Osteoblast (primary cell): ENCODE measurements at regions not wholly inside any gene's neighbourhood (a gene's known extent, or its start where the extent isn't known, plus 50 kb on each side); places are given as distances from the start of the nearest gene placed in this dataset.
A peak's percentile ranks its signal among the peaks of the same experiment; 100 is the strongest.

Source experiments
- DNase-seq: peaks from one replicate; pipeline ENCODE4 v3.0.0; 2011; ENCODE audit warnings: low spot score, mixed read lengths; ENCODE audit not compliant: insufficient read length; ENCODE audit errors: missing footprints
- H2AFZ ChIP-seq: 2 replicates; pipeline ENCODE4 v1.6.0; 2011; ENCODE audit warnings: mild to moderate bottlenecking, low read length
- H3K27ac ChIP-seq: 2 replicates; pipeline ENCODE4 v1.5.1; 2011; ENCODE audit warnings: mild to moderate bottlenecking, low read depth, low read length, moderate library complexity
- H3K27me3 ChIP-seq: 2 replicates; pipeline ENCODE4 v1.6.0; 2012; ENCODE audit warnings: mild to moderate bottlenecking, control low read depth, inconsistent platforms, low read length, moderate library complexity; ENCODE audit not compliant: insufficient read depth
- H3K36me3 ChIP-seq: 2 replicates; pipeline ENCODE4 v1.5.1; 2011; ENCODE audit warnings: mild to moderate bottlenecking, low read length, control low read depth, moderate library complexity; ENCODE audit not compliant: insufficient read depth
- H3K4me1 ChIP-seq: 2 replicates; pipeline ENCODE4 v1.5.1; 2011; ENCODE audit warnings: mild to moderate bottlenecking, low read length, control low read depth, moderate library complexity; ENCODE audit not compliant: insufficient read depth
- H3K4me2 ChIP-seq: 2 replicates; pipeline ENCODE4 v1.6.0; 2011; ENCODE audit warnings: mild to moderate bottlenecking, low read length; ENCODE audit not compliant: insufficient read depth
- H3K4me3 ChIP-seq: fragments of 200-600 bp; sonication (generic); 3 replicates; pipeline ENCODE4 v1.5.1; 2012; ENCODE audit warnings: mild to moderate bottlenecking, low read length, inconsistent platforms; ENCODE audit not compliant: insufficient read depth
- H3K79me2 ChIP-seq: 2 replicates; pipeline ENCODE4 v1.6.0; 2012; ENCODE audit warnings: mild to moderate bottlenecking, low read length, control low read depth, inconsistent platforms; ENCODE audit not compliant: insufficient read depth
- H3K9me3 ChIP-seq: 2 replicates; pipeline ENCODE4 v1.5.1; 2011; ENCODE audit warnings: low read depth, low read length, control low read depth
- H4K20me1 ChIP-seq: 2 replicates; pipeline ENCODE4 v1.6.0; 2012; ENCODE audit warnings: mild to moderate bottlenecking, low read length, control low read depth; ENCODE audit not compliant: insufficient read depth
- CTCF ChIP-seq: IDR thresholded peaks from 2 replicates; pipeline ENCODE4 v1.5.1; 2011; ENCODE audit warnings: mild to moderate bottlenecking, low read depth, low read length, moderate library complexity; ENCODE audit errors: extremely low read depth

- H3K4me2 ChIP-seq, result no peak overlapping the region
- H3K79me2 ChIP-seq, result no peaks in the 10 kb centered on the region
- H3K4me3 ChIP-seq, result no peak overlapping the region
- no peaks in the 10 kb centered on the region for H4K20me1 ChIP-seq
- H2AFZ ChIP-seq, result no peak overlapping the region
- peak; percentile 74 for DNase-seq
- H3K9me3 ChIP-seq, result peaks cover 1% of the 10 kb centered on the region
- no peaks in the 10 kb centered on the region for H3K4me1 ChIP-seq
- H3K27me3 ChIP-seq, result no peaks in the 10 kb centered on the region
- TF ChIP-seq CTCF, result no peak
- H3K27ac ChIP-seq, result no peak overlapping the region
- H3K36me3 ChIP-seq, result no peaks in the 10 kb centered on the region
Observed at GRCh38 chr18:5669585-5669984, 125.8 kb upstream of the EPB41L3 start.

DNA sequence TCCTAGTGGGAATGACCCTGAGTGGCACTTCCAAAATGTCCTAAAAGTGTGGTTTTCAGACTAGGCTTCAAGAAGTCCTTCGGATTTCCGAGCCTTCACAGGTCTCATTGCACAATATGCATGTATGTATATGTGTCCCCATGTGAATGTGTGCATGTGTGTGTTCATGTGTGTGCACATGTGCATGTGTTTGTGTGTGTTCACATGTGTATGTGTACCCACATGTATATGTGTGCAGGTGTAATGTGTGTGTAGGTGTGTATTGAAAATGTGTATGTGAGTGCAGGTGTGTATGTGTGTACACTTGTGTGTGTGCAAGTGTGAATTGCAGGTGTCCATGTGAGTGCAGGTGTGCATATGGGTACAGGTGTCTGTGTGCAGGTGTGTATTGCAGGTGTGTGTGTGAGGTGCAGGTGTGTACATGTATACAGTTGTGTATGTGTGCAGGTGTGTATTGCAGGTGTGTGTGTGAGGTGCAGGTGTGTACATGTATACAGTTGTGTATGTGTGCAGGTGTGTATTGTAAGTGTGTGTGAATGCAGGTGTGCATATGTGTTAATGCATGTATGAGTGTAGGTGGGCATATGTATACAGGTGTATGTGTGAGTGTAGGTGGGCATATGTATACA is 124.4 kb upstream of the EPB41L3 start:
- Histone ChIP-seq H2AFZ (no peak overlapping the region), H3K9me3 (peaks cover 1% of the 10 kb centered on the region), H3K4me3 (no peak overlapping the region), H3K4me2 (no peak overlapping the region), H3K79me2 (no peaks in the 10 kb centered on the region), H3K27ac (no peak overlapping the region), H4K20me1 (no peaks in the 10 kb centered on the region), H3K27me3 (no peaks in the 10 kb centered on the region), H3K4me1 (no peaks in the 10 kb centered on the region), H3K36me3 (no peaks in the 10 kb centered on the region)
- no peak for DNase-seq
- no peak for TF ChIP-seq CTCF

GRCh38 chr18:5667356-5667755 is 123.6 kb upstream of the EPB41L3 start:
- Histone ChIP-seq H3K79me2 (no peaks in the 10 kb centered on the region), H3K9me3 (peaks cover 1% of the 10 kb centered on the region), H3K27ac (no peak overlapping the region), H4K20me1 (no peaks in the 10 kb centered on the region), H3K4me1 (no peaks in the 10 kb centered on the region), H3K4me2 (no peak overlapping the region), H3K4me3 (no peak overlapping the region), H3K36me3 (no peaks in the 10 kb centered on the region), H3K27me3 (no peaks in the 10 kb centered on the region), H2AFZ (no peak overlapping the region)
- DNase-seq, result no peak
- no peak for TF ChIP-seq CTCF

- Histone ChIP-seq H3K79me2 (no peaks in the 10 kb centered on the region), H3K27me3 (no peaks in the 10 kb centered on the region), H2AFZ (no peak overlapping the region), H3K9me3 (no peaks in the 10 kb centered on the region), H4K20me1 (no peaks in the 10 kb centered on the region), H3K4me2 (no peak overlapping the region), H3K4me3 (no peak overlapping the region), H3K36me3 (no peaks in the 10 kb centered on the region), H3K27ac (no peak overlapping the region), H3K4me1 (no peaks in the 10 kb centered on the region)
- TF ChIP-seq CTCF, result no peak
- no peak for DNase-seq
Observed at GRCh38 chr18:5662586-5663090, 118.8 kb upstream of the EPB41L3 start.
